ENCODE measurements at regions not wholly inside any gene's neighbourhood (a gene's known extent, or its start where the extent isn't known, plus 50 kb on each side); places are given as distances from the start of the nearest gene placed in this dataset.

DNA sequence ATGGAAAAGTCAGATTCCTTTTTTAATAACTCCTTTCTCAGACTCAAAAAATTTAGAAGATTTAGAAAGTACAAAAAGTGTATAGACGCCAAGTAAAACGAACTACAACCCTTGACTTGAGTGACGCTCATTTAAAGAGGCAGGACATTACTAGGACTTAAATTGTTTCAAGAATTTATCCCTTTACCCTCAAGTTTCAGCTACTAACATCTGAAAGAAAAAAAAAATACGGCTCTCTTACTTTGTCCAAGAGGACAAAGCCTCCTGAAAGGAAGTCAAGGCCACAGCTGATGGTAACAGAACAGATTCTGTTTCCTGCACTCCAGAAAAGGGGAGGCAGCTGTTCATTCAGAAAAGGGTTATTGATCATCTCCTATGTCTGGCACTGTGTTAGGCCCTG, 57.6 kb upstream of the PKDCC start (continued):
- TF ChIP-seq, protein P1, sequence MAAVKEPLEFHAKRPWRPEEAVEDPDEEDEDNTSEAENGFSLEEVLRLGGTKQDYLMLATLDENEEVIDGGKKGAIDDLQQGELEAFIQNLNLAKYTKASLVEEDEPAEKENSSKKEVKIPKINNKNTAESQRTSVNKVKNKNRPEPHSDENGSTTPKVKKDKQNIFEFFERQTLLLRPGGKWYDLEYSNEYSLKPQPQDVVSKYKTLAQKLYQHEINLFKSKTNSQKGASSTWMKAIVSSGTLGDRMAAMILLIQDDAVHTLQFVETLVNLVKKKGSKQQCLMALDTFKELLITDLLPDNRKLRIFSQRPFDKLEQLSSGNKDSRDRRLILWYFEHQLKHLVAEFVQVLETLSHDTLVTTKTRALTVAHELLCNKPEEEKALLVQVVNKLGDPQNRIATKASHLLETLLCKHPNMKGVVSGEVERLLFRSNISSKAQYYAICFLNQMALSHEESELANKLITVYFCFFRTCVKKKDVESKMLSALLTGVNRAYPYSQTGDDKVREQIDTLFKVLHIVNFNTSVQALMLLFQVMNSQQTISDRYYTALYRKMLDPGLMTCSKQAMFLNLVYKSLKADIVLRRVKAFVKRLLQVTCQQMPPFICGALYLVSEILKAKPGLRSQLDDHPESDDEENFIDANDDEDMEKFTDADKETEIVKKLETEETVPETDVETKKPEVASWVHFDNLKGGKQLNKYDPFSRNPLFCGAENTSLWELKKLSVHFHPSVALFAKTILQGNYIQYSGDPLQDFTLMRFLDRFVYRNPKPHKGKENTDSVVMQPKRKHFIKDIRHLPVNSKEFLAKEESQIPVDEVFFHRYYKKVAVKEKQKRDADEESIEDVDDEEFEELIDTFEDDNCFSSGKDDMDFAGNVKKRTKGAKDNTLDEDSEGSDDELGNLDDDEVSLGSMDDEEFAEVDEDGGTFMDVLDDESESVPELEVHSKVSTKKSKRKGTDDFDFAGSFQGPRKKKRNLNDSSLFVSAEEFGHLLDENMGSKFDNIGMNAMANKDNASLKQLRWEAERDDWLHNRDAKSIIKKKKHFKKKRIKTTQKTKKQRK (IDR thresholded peaks at IDR 0.05; ENCODE audit: low read depth, low read length) = no peak

DNA sequence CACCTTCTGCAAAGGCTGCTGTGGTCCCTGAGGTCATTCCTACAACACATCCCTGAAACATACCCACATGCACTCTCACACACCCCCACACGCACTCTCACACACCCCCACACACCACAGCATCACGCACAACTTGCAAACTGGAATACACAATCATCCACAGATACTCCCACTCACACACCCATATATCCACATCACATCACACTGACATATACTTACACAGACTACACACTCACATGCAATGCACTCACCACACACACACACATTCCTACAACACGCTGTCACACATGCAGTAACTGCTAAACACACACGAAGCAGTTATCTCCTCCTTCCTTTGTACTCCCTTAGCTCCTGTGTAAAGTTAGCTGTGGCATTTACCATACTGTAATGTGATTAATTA, 57.1 kb upstream of the PKDCC start:
- no peak overlapping the region for H3K4me3 ChIP-seq
- peaks cover 0 to 2% of the 10 kb centered on the region in 2 experiments; a peak in 2 of 4 replicates for H3K27me3 ChIP-seq (replicated peaks in 1 of 2; ENCODE audit: control insufficient read depth in 2 of 2, insufficient read depth in 2 of 2, low read length in 1 of 2)
- no peak overlapping the region for H2AFZ ChIP-seq (ENCODE audit: control insufficient read depth, low read depth, low read length)
- no peak for TF ChIP-seq IKZF1 (conservative IDR thresholded peaks at IDR 0.05)
- TF ChIP-seq, protein P2, sequence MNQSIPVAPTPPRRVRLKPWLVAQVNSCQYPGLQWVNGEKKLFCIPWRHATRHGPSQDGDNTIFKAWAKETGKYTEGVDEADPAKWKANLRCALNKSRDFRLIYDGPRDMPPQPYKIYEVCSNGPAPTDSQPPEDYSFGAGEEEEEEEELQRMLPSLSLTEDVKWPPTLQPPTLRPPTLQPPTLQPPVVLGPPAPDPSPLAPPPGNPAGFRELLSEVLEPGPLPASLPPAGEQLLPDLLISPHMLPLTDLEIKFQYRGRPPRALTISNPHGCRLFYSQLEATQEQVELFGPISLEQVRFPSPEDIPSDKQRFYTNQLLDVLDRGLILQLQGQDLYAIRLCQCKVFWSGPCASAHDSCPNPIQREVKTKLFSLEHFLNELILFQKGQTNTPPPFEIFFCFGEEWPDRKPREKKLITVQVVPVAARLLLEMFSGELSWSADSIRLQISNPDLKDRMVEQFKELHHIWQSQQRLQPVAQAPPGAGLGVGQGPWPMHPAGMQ (IDR thresholded peaks at IDR 0.05; ENCODE audit: borderline replicate concordance) = no peak
- peak; percentile 28; the same call in 1 of the 2 replicates for TF ChIP-seq RUNX3 (IDR thresholded peaks at IDR 0.05; ENCODE audit: low read length)
- TF ChIP-seq, protein P3, sequence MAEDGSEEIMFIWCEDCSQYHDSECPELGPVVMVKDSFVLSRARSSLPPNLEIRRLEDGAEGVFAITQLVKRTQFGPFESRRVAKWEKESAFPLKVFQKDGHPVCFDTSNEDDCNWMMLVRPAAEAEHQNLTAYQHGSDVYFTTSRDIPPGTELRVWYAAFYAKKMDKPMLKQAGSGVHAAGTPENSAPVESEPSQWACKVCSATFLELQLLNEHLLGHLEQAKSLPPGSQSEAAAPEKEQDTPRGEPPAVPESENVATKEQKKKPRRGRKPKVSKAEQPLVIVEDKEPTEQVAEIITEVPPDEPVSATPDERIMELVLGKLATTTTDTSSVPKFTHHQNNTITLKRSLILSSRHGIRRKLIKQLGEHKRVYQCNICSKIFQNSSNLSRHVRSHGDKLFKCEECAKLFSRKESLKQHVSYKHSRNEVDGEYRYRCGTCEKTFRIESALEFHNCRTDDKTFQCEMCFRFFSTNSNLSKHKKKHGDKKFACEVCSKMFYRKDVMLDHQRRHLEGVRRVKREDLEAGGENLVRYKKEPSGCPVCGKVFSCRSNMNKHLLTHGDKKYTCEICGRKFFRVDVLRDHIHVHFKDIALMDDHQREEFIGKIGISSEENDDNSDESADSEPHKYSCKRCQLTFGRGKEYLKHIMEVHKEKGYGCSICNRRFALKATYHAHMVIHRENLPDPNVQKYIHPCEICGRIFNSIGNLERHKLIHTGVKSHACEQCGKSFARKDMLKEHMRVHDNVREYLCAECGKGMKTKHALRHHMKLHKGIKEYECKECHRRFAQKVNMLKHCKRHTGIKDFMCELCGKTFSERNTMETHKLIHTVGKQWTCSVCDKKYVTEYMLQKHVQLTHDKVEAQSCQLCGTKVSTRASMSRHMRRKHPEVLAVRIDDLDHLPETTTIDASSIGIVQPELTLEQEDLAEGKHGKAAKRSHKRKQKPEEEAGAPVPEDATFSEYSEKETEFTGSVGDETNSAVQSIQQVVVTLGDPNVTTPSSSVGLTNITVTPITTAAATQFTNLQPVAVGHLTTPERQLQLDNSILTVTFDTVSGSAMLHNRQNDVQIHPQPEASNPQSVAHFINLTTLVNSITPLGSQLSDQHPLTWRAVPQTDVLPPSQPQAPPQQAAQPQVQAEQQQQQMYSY (CRISPR knock-in tag; IDR thresholded peaks at IDR 0.05) = no peak
- TF ChIP-seq, protein P4, sequence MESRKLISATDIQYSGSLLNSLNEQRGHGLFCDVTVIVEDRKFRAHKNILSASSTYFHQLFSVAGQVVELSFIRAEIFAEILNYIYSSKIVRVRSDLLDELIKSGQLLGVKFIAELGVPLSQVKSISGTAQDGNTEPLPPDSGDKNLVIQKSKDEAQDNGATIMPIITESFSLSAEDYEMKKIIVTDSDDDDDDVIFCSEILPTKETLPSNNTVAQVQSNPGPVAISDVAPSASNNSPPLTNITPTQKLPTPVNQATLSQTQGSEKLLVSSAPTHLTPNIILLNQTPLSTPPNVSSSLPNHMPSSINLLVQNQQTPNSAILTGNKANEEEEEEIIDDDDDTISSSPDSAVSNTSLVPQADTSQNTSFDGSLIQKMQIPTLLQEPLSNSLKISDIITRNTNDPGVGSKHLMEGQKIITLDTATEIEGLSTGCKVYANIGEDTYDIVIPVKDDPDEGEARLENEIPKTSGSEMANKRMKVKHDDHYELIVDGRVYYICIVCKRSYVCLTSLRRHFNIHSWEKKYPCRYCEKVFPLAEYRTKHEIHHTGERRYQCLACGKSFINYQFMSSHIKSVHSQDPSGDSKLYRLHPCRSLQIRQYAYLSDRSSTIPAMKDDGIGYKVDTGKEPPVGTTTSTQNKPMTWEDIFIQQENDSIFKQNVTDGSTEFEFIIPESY (IDR thresholded peaks at IDR 0.05) = no peak
- no peak for TF ChIP-seq POU2F2 (IDR thresholded peaks at IDR 0.05; ENCODE audit: borderline replicate concordance, low read depth, low read length)
- no peak for TF ChIP-seq RCOR1 (conservative IDR thresholded peaks at IDR 0.05; ENCODE audit: low read depth, low read length)
- ChIA-PET POLR2A (no interaction called here), RAD21 (ENCODE audit: unreplicated experiment) (no interaction called here), SMC1A (ENCODE audit: uncharacterized antibody, unreplicated experiment) (no interaction called here), CTCF (no interaction called here)
- H4K20me1 ChIP-seq (ENCODE audit: control insufficient read depth, insufficient read depth) = no peaks in the 10 kb centered on the region
- no peaks in the 10 kb centered on the region for H3K36me3 ChIP-seq (ENCODE audit: control insufficient read depth in 2 of 2, insufficient read depth in 2 of 2, low read length in 1 of 2)
- no TSS peak for BruUV-seq (replicated peaks)
- no peak overlapping the region for H3K4me2 ChIP-seq (ENCODE audit: control insufficient read depth, insufficient read depth)
- intact Hi-C loops (cut with micrococcal nuclease; ENCODE audit: unreplicated experiment) = no loop called here
- H3K79me2 ChIP-seq (ENCODE audit: control insufficient read depth, insufficient read depth, low read length) = no peaks in the 10 kb centered on the region
- no peak overlapping the region for H3K27ac ChIP-seq (ENCODE audit: control insufficient read depth, insufficient read depth)
- in situ Hi-C loops (cut with MboI) = no loop called here
- H3K9ac ChIP-seq (ENCODE audit: control insufficient read depth, insufficient read depth, low read length) = no peak overlapping the region
- 1% methylated on average over 4 of the region's 4 CpGs for WGBS (ENCODE audit: insufficient coverage, insufficient replicate concordance, low lambda C conversion rate, missing lambda C conversion rate)
- H3K9me3 ChIP-seq (replicated peaks; ENCODE audit: control insufficient read depth, insufficient read depth, low read length) = no peaks in the 10 kb centered on the region
- ATAC-seq (no peak), FAIRE-seq (no peak), DNase-seq (ENCODE audit: low read depth, low spot score) (no peak)
- no peaks in the 10 kb centered on the region for H3K4me1 ChIP-seq (ENCODE audit: control insufficient read depth, insufficient read depth, low read length)

Measured in GM12878 (cell line).